ENCODE measurements at regions not wholly inside any gene's neighbourhood (a gene's known extent, or its start where the extent isn't known, plus 50 kb on each side); places are given as distances from the start of the nearest gene placed in this dataset.

DNA sequence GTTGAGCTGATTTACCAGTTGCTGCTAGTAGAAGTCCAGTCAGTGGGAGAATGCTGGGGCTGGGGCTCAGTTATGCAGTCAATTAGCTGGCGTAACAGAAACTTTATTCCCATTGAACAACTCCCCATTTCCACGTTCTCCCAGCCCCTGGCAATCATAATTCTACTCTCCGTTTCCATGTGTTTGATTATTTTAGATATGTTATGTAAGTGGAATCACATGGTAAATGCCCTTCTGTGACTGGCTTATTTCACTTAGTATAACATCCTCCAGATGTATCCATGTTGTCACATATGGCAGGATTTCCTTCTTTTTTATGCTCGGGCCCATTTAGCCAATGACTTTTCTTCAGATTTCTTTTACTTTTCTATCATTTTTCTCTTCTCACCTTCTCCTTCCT, 61.1 kb upstream of the EXOC4 start:
- DNase-seq (ENCODE audit: low spot score): no peak

DNA sequence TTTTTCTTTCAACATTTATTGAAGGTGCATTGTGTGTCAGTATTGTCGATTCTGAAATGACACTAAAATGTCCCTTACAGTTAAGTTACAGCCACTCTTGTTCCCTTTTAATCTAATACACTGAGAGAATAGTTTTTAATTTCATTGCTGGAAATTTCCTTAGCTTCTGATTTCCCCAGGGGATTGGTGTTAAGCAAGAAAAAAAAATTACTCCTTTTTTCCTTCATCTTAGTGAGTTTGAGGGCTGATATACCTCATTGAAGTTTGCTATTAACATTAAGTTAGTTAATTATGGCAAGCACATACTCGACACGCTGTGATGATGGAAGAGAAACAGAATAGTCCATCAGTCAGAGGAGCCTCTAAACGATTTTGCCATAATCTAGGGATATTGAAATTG, 57.0 kb upstream of the EXOC4 start:
- no peak for DNase-seq (ENCODE audit: low spot score)

DNA sequence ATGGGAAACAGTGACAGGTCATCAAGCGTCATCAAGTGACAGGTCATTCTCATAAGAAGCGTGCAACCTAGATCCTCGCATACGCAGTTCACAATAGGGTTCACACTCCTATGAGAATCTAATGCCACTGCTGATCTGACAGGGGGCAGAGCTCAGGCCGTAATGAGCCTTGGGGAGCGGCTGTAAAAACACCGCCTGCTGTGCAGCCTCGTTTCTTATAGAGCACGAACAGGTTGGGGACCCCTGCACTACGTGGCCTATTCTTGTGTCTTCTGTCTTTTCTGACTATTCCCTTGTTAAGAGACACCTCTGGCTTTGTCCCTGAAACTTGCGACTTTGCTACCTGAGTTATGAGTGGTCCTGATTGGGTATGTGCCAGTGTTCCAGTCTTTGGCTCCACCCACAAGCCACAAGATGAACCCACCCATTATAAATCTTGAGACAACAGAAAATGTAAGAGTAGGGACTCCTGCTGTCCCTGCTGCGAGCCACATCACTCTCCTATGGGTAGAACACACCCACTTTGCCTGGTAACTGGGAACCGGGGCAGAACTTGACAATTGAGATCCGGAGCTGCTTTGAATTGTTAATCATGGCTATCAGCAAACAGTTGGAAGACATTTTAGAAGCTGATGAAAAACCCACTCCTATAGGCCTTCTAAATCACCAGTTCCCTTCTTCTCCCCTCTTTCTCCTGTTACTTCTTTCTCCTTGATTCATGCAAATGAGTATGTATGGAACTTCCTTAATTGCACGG, 55.8 kb upstream of the EXOC4 start:
- DNase-seq (ENCODE audit: low spot score): no peak

DNA sequence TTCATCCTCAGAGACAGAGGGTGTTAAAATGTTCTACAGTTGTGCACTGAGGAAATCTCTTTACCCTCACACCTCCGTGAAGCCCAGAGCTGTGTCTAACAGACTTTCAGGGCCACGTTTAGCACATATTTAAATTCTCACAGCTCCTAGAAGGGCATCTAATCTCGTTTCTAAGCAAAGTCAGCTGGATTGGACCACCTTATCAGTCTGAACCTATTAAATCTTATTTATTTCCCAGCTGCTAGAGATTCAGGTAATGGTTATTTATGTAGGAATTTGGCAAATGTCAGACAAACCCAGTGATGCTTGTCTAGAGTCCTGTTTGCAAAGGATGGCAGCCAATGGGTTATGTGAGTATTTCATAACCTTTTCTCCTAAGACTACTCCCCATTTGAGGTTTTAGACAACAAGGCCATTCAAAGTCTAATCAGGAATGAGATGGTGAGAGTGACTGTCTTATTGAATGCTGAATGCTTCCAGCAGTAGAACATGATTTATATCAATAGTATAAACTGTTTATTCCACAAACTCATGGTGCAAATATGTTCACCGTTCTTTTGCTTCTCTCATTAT, 54.8 kb upstream of the EXOC4 start:
- no peak for DNase-seq (ENCODE audit: low spot score)

DNA sequence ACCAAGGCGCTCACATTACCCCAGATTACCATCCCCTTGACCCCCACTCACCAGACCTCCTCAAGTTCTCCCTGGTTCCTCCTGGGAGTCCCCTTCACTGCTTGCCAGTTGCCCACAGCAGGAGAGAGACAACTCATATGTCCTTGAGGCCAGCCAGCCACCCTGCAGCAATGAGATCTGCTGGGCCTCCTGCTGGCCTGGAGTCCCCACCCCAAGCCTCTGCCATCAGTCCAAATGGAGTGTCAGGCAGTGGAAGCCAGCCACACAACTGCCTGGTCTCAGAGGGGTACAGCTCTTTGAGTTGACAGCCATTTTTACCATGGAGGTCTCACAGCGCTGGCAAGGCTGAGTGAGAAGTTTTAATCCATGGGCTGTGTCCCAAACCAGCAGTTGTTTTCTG, 53.0 kb upstream of the EXOC4 start:
- no peak for DNase-seq (ENCODE audit: low spot score)

DNA sequence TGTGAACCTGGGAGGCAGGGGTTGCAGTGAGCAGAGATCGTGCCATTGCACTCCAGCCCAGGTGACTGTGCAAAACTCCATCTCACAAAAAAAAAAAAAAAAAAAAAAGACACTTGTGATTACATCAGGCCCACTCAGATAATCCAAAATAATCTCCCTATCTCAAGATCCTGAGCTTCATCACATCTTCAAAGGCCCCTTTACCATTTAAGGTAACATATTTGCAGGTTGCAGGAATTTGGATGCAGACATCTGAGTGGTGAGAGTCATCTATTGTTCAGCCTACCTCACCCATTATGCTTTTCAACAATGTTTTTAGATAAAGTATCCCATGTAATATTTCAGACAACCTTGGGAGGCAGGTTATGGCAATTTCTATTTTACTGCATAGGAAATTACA, 51.4 kb upstream of the EXOC4 start:
- no peak for DNase-seq (ENCODE audit: low spot score)

DNA sequence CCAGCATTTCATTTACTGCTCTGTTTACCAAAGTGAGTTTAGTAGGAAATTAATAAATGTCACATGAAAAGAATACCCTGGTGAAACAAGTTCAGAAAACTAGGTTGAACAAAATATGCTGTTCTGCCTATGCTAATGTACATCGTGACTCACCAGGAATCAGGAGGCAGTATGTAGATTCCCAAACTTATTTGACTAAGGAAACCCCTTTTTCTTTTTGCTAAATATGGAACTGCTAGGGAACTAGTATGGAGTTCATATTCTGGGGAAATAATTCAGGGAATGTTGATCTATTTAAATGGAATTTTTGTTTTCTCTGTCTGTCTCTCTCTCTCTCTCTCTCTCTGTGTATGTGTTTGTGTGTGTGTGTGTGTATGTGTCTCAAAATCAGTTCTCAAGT, 49.9 kb upstream of the EXOC4 start:
- no peak for DNase-seq (ENCODE audit: low spot score)

All from H4 (cell line).